Choroid plexus epithelial cell (primary cell): ENCODE measurements at regions not wholly inside any gene's neighbourhood (a gene's known extent, or its start where the extent isn't known, plus 50 kb on each side); places are given as distances from the start of the nearest gene placed in this dataset.

Source experiments
- DNase-seq: peaks from one replicate; pipeline ENCODE4 v3.0.0-alpha.2; 2010; ENCODE audit warnings: low read depth
- H3K4me3 ChIP-seq: 2 replicates; pipeline ENCODE4 v1.5.1; 2011; ENCODE audit warnings: low read depth, mild to moderate bottlenecking, control low read depth, low read length, moderate library complexity
- TF ChIP-seq, protein P1 (sequence below): conservative IDR thresholded peaks from 2 replicates; pipeline ENCODE4 v1.5.1; 2011; ENCODE audit warnings: low read depth, mild to moderate bottlenecking, control low read depth, inconsistent platforms, low read length, moderate library complexity

DNA sequence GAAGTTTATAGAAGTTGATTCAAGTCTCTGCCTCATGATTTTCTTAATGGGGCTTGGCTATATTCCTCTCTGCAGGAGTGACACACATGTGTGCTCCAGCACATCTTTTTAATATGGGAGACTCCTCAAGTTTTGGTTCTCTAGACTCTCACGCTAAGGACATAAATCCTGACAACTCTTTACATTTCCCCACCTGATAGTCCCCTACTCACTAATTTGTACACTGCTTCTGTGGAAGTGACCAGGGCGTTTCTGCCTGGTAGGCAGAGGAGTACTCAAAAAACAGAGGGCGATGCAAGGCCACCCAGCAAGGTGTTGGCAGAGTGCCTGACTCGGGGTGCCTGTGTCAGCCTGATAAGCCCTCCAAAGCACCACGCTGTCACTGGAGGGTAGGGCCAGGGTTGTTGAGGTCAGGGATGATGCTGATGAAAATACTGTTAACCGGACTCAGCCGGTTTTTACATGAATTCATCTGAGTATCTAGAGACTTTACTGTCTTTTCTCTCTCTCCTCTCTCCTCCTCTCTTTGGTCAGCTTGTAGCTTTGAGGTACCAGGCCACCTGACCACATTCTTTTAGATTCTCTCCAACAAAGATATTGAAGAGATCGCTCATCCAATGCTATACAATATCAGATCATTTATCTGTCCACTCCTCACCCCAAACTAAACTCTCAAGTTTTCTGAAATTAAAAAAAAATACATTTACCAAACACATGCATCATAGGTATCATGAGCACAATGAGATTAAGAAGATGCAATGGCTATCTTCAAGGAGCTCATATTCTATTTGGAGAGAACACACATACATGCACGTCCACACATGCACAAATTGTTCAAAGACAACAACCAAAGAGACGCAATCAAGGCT is 205.2 kb downstream of the PIK3R1 start:
- DNase-seq: no peak
- TF ChIP-seq, protein P1, sequence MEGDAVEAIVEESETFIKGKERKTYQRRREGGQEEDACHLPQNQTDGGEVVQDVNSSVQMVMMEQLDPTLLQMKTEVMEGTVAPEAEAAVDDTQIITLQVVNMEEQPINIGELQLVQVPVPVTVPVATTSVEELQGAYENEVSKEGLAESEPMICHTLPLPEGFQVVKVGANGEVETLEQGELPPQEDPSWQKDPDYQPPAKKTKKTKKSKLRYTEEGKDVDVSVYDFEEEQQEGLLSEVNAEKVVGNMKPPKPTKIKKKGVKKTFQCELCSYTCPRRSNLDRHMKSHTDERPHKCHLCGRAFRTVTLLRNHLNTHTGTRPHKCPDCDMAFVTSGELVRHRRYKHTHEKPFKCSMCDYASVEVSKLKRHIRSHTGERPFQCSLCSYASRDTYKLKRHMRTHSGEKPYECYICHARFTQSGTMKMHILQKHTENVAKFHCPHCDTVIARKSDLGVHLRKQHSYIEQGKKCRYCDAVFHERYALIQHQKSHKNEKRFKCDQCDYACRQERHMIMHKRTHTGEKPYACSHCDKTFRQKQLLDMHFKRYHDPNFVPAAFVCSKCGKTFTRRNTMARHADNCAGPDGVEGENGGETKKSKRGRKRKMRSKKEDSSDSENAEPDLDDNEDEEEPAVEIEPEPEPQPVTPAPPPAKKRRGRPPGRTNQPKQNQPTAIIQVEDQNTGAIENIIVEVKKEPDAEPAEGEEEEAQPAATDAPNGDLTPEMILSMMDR: no peak
- H3K4me3 ChIP-seq: no peak overlapping the region

GRCh38 chr5:68421485-68422220 is 206.1 kb downstream of the PIK3R1 start:
- DNase-seq: no peak
- H3K4me3 ChIP-seq: no peak overlapping the region
- TF ChIP-seq, protein P1: no peak

DNA sequence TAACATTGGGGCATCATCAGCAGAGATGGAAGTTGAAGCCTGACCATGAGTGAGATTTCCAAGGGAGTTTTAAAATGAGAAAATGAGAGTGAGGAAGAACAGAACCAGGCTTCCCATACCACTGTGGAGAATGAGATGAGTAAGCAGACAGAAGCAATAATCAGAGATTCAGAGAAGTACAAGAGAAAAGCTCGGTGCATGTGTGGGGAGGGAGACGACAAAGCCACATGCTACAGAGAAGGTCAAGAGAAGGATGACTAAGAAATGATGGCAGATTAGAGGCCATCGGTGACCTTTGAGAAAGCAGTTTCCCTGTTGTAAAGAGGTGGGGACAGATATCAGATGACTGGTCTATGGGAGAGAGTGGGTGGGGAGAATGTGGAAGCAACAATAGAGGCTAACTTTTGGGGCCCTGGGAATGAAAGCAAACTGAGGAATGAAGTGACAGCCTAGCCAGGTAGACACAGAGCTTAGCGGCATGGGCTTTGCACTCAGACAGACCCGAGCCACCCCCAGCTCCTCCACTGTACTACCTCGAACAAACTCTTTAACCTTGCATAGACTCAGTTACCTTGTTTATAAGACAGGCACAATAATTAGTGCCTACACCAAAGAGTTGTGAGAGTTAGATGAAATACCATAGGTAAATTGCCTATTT is 207.7 kb downstream of the PIK3R1 start:
- no peak for DNase-seq
- TF ChIP-seq, protein P1: no peak
- no peak overlapping the region for H3K4me3 ChIP-seq

DNA sequence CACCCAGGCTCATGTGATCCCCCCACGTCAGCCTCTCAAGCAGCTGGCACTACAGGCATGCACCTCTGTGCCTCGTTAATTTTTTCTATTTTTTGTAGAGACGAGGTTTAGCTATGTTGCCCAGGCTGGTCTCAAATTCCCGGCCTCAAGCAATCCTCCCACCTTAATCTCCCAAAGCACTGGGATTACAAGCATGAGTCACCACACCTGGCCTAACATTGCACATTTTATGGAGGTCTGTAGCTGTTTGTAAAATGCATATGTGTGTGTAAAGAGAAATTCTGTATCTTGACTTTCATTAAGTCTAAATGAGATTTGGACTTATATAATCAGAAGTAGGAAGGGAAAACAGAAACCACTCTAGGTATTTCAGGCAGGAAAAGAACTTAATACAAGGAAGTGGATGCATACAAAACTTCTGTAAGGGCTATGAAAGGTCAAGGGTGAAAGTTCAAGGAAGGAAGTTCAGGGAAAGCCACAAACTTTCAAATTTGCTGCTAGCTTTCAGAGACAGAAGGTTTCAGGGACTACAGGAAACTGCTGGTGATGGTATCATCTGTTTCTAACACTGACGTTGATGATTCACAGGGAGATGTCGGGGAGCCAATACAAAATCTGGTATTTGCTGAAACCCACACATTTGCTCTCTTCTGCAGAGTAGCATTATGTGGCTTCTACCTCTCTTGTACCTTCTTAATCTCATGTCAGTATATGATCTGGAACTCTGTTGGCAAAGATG is 209.4 kb downstream of the PIK3R1 start:
- peak; percentile 61 for DNase-seq

DNA sequence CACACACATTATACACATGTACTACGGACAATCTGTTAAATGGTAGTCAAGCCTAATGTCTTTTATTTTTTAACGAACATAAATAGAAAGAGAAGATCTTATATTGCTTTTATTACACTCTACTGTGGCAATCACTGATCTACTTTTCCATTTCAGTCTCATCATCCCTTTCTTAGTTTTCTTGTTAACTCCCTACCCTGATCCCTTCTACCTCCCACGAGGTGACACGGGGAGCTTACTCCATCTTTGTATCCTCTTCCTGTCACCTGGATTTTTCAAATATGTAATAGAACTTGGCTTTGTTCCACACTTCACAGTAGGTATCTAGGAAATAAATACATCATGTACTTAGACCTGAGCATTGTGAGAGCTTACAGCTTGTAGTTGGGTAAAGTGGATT is 211.0 kb downstream of the PIK3R1 start:
- TF ChIP-seq, protein P1: no peak
- H3K4me3 ChIP-seq: no peak overlapping the region
- DNase-seq: no peak

More for the DNA sequence above, 209.4 kb downstream of the PIK3R1 start:
- TF ChIP-seq, protein P1: no peak
- no peak overlapping the region for H3K4me3 ChIP-seq

DNA sequence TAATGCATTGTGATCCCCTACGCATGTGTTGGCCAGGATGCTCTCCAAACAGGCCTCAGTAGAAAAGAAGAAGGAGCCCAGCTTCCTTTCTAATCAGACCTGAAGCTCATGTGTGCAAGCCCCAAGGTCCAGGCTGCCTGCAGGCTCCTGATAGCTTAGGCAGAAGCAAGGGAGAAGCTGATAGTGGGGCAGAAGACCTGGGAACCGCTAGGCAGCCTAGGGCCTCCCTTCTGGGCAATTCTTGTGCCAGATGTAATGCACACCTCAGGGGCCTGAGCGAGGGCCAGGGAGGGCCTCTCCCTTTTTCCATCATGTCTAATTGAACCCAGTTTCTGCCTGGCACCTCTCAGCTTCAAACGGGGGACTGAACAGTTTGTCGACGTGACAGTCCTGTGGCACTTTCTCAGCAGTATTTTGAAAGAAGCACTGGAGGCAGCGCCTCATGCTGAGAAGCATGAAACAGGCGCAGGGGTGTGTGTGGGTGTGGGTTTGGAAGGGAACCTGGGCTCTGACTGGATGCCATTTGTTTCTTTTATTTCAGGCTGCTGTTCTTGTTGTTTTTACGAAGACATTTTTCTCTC is 212.8 kb downstream of the PIK3R1 start:
- no peak for DNase-seq
- H3K4me3 ChIP-seq: no peak overlapping the region
- TF ChIP-seq, protein P1: no peak
